AG09319 (cell line): ENCODE measurements at regions not wholly inside any gene's neighbourhood (a gene's known extent, or its start where the extent isn't known, plus 50 kb on each side); places are given as distances from the start of the nearest gene placed in this dataset.

Experiments used
- DNase-seq: peaks from one replicate; pipeline ENCODE4 v3.0.0-alpha.2; 2010; ENCODE audit warnings: low read depth; ENCODE audit errors: extremely low read depth
- CTCF ChIP-seq: IDR thresholded peaks from 2 replicates; pipeline ENCODE4 v1.5.1; 2011; ENCODE audit warnings: low read depth, mild to moderate bottlenecking, inconsistent platforms, low read length, moderate library complexity

- DNase-seq: no peak
- no peak for TF ChIP-seq CTCF
Observed at GRCh38 chr2:8532438-8532837, 149.4 kb upstream of the ID2 start.

DNA sequence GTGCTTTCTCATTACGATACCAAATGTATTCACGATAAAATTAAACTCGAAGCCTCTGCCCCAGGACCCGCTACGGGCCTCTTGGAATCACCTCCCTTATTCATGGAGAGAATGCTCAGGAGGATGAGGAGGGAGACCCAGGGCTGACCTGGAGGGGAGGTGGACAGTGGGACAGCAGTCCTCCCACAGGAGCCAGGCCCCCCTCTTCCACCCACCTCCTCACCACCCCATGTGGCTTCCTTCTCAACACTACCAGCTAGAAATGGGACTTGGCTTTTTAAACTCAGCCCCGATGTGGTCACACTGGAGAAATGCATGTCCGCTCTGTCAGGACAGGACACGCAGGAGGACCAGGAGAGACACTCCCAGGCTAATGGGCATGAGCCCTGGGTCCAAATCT, 147.9 kb upstream of the ID2 start:
- DNase-seq: no peak
- TF ChIP-seq CTCF: no peak

GRCh38 chr2:8534386-8534728, 147.5 kb upstream of the ID2 start:
- DNase-seq: no peak
- TF ChIP-seq CTCF: no peak

DNA sequence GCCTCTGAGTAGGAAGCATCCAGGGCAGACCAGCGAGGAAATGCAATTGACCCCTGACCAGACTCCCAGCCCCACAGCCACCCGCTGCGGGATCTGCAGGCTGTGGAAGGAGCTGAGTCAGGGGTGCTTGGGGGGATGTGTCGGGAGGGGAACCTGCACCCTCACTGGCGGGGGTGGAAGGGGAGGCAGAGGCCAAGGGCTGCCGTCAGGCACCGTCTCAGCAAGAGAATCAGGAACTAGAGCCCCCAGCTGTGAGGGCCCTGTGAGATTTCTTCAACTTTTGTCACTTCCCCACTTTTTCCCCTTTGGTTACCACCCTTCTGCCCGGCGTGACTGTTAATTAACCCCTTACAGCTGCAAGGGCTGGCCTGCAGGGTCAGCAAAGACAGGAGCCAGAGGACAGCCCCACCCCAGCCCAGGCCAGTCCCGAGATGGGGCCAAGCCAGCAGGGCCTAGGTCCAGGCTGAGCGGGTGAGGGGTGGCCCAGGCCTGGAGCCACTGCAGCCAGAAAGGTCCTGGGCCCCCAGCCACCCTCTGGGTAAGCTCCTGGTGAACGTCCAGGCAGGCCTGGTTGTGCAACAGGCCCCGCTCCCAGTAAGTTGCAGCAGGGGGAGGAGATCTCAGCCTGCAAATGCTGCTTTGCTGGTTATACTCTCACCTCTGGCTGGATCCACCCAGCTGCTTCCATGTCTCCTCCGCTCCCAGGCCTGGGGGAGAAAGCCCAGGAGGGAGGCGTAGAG, 147.0 kb upstream of the ID2 start:
- TF ChIP-seq CTCF: no peak

DNA sequence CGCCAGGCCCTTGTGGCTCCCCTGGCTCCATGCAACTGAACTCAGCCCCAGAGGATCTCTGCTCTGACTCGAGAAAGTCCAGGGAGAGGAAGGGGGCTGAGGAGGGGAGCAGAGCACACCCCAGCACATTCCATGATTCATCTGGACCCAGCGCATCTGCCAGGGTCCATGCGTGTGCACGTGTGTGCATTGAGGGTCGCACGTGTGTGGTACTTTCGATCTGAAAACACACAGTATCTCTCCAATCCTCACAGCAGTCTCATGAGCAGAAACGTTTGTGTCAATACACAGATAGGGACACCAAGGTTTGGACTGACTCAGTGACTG, 146.4 kb upstream of the ID2 start:
- TF ChIP-seq CTCF: no peak
- no peak for DNase-seq

More for the DNA sequence above, 147.0 kb upstream of the ID2 start:
- peak; percentile 11 for DNase-seq

DNA sequence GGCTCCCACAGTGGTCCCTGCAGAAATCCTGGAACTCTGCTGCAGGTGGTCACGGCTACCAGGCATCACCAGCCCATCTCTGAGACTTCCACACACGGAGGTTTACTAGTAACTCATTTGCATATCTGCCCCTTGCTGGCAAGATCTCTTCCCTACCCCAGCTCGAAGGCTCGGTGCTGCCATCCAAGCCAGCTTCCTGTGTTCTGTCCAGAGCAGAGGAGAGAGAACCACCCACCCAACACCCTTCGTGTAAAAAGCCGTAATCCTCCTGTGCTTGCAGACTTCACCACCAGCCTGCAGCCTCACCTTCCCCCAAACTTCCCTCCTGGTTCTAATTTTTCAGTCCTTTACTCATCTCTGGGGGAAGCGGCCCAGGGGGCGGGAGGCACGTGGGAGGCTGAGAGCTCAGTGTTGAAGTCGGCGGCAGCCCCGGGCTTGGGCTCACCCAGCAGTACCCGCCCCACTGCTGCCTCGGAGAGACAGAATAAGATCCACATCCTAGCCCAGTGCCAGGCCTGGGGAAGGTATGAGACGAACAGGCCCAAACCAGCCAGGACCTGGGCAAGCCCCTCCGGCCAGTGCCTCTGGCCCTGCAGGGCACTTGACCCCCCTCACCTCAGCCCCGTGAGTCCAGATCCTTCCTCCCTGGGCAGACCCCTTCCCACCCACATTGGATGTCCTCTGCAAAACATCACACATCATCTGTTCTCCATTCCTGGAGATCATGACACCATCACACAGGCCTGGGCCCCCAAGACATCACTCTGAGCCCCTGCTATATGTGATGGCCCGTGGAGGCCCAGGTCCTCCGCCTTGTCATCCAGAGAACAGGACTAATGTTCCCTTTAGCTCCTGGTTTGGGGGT, 145.8 kb upstream of the ID2 start:
- no peak for TF ChIP-seq CTCF
- DNase-seq: no peak
